ENCODE measurements at regions not wholly inside any gene's neighbourhood (a gene's known extent, or its start where the extent isn't known, plus 50 kb on each side); places are given as distances from the start of the nearest gene placed in this dataset.

DNA sequence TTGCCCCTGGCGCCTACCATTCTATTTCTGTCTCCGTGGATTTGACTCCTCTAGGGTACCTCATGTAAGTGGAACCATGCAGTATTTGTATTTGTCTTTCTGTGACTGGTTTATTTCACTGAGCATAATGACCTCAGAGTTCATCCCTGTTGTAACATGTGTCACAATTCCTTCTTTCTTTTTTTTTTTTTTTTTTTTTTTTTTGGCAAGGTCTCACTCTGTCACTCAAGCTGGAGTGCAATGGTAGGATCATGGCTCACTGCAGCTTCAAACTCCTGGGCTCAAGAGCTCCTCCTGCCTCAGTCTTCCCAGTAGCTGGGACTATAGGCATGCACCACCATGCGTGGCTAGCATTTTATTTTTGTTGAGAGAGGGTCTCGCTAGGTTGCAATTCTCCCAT is 74.0 kb upstream of the SEPTIN5 start:
- TF ChIP-seq CTCF (conservative IDR thresholded peaks at IDR 0.05; ENCODE audit: low read depth, low read length) (no peak), EZH2 (IDR thresholded peaks at IDR 0.05; ENCODE audit: low read length, unreplicated experiment) (no peak)
